MM.1S (cell line): ENCODE measurements at regions not wholly inside any gene's neighbourhood (a gene's known extent, or its start where the extent isn't known, plus 50 kb on each side); places are given as distances from the start of the nearest gene placed in this dataset.

ENCODE experiments used
- DNase-seq: peaks from one replicate; pipeline ENCODE4 v3.0.0-alpha.2; 2015
- H2AFZ ChIP-seq: fragments of 300-600 bp; sonication (generic); 2 replicates; pipeline ENCODE4 v1.6.0; 2016; ENCODE audit warnings: antibody characterized with exemption, low read length
- H3F3A ChIP-seq: fragments of 300-600 bp; sonication (generic); 2 replicates; pipeline ENCODE4 v1.6.1; 2016; ENCODE audit warnings: mild to moderate bottlenecking, antibody characterized with exemption, low read length, moderate library complexity, mixed read lengths; ENCODE audit not compliant: insufficient read depth
- H3K27ac ChIP-seq: fragments of 300-600 bp; sonication (generic); 2 replicates; pipeline ENCODE4 v1.5.1; 2016; ENCODE audit warnings: mild to moderate bottlenecking, low read length
- H3K27me3 ChIP-seq: fragments of 300-600 bp; sonication (generic); replicated peaks from 2 replicates; pipeline ENCODE4 v1.6.0; 2016; ENCODE audit warnings: low read length; ENCODE audit not compliant: insufficient read depth
- H3K36me3 ChIP-seq: fragments of 300-600 bp; sonication (generic); replicated peaks from 2 replicates; pipeline ENCODE4 v1.6.1; 2016; ENCODE audit warnings: mild to moderate bottlenecking, low read length, mixed read lengths; ENCODE audit not compliant: insufficient read depth
- H3K4me1 ChIP-seq: fragments of 300-600 bp; sonication (generic); 2 replicates; pipeline ENCODE4 v1.6.1; 2016; ENCODE audit warnings: low read length, mixed read lengths
- H3K4me2 ChIP-seq: fragments of 300-600 bp; sonication (generic); 2 replicates; pipeline ENCODE4 v1.6.0; 2016; ENCODE audit warnings: low read depth, low read length
- H3K4me3 ChIP-seq: fragments of 300-600 bp; sonication (generic); 2 replicates; pipeline ENCODE4 v1.5.1; 2016; ENCODE audit warnings: low read length, mixed read lengths
- H3K79me2 ChIP-seq: fragments of 300-600 bp; sonication (generic); 2 replicates; pipeline ENCODE4 v1.6.1; 2016; ENCODE audit warnings: mixed run types, low read length, mixed read lengths
- H3K9ac ChIP-seq: fragments of 300-600 bp; sonication (generic); 2 replicates; pipeline ENCODE4 v1.6.1; 2016; ENCODE audit warnings: low read length, mixed read lengths
- H3K9me2 ChIP-seq: fragments of 300-600 bp; sonication (generic); replicated peaks from 2 replicates; pipeline ENCODE4 v1.6.1; 2016; ENCODE audit warnings: mild to moderate bottlenecking, low read length, mixed read lengths; ENCODE audit not compliant: insufficient read depth
- H3K9me3 ChIP-seq: fragments of 300-600 bp; sonication (generic); replicated peaks from 2 replicates; pipeline ENCODE4 v1.6.1; 2016; ENCODE audit warnings: mild to moderate bottlenecking, low read length, mixed read lengths; ENCODE audit not compliant: insufficient read depth
- H4K20me1 ChIP-seq: fragments of 300-600 bp; sonication (generic); 2 replicates; pipeline ENCODE4 v1.6.1; 2016; ENCODE audit warnings: mild to moderate bottlenecking, low read length, moderate library complexity, mixed read lengths; ENCODE audit not compliant: insufficient read depth
- EZH2 ChIP-seq: fragments of 300-600 bp; sonication (generic); optimal IDR thresholded peaks from 2 replicates; pipeline ENCODE3; 2017; ENCODE audit warnings: low read depth, mild to moderate bottlenecking, antibody characterized with exemption, low read length, mixed read lengths
- EZH2phosphoT487 ChIP-seq: fragments of 300-600 bp; sonication (generic); IDR thresholded peaks from 2 replicates; pipeline ENCODE4 v1.6.1; 2018; ENCODE audit warnings: antibody characterized with exemption, low read length
- TF ChIP-seq, protein P1 (sequence below): fragments of 300-600 bp; sonication (generic); IDR thresholded peaks from 2 replicates; pipeline ENCODE4 v1.5.1; 2016; ENCODE audit warnings: antibody characterized with exemption, low read length, mixed read lengths

GRCh38 chr15:27645672-27646071, 453.4 kb downstream of the OCA2 start:
- H3K4me2 ChIP-seq: no peak overlapping the region
- no peaks in the 10 kb centered on the region for H3F3A ChIP-seq
- no peaks in the 10 kb centered on the region for H3K27me3 ChIP-seq
- no peak overlapping the region for H3K27ac ChIP-seq
- H3K4me1 ChIP-seq: no peaks in the 10 kb centered on the region
- H4K20me1 ChIP-seq: no peaks in the 10 kb centered on the region
- no peak overlapping the region for H3K4me3 ChIP-seq
- TF ChIP-seq, protein P1, sequence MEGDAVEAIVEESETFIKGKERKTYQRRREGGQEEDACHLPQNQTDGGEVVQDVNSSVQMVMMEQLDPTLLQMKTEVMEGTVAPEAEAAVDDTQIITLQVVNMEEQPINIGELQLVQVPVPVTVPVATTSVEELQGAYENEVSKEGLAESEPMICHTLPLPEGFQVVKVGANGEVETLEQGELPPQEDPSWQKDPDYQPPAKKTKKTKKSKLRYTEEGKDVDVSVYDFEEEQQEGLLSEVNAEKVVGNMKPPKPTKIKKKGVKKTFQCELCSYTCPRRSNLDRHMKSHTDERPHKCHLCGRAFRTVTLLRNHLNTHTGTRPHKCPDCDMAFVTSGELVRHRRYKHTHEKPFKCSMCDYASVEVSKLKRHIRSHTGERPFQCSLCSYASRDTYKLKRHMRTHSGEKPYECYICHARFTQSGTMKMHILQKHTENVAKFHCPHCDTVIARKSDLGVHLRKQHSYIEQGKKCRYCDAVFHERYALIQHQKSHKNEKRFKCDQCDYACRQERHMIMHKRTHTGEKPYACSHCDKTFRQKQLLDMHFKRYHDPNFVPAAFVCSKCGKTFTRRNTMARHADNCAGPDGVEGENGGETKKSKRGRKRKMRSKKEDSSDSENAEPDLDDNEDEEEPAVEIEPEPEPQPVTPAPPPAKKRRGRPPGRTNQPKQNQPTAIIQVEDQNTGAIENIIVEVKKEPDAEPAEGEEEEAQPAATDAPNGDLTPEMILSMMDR: no peak
- TF ChIP-seq EZH2phosphoT487 (no peak), EZH2 (no peak)
- no peaks in the 10 kb centered on the region for H3K9me2 ChIP-seq
- no peak for DNase-seq
- H3K36me3 ChIP-seq: no peaks in the 10 kb centered on the region
- no peak overlapping the region for H2AFZ ChIP-seq
- H3K79me2 ChIP-seq: no peaks in the 10 kb centered on the region
- H3K9me3 ChIP-seq: no peaks in the 10 kb centered on the region
- H3K9ac ChIP-seq: no peak overlapping the region

- Histone ChIP-seq H2AFZ (no peak overlapping the region), H3K4me1 (no peaks in the 10 kb centered on the region), H3K36me3 (no peaks in the 10 kb centered on the region), H3K4me2 (no peak overlapping the region), H4K20me1 (no peaks in the 10 kb centered on the region), H3K9ac (no peak overlapping the region), H3K4me3 (no peak overlapping the region), H3K27ac (no peak overlapping the region), H3K9me3 (no peaks in the 10 kb centered on the region), H3K27me3 (no peaks in the 10 kb centered on the region), H3K9me2 (no peaks in the 10 kb centered on the region), H3K79me2 (no peaks in the 10 kb centered on the region), H3F3A (no peaks in the 10 kb centered on the region)
- no peak for TF ChIP-seq EZH2
- TF ChIP-seq EZH2phosphoT487: no peak
- TF ChIP-seq, protein P1: no peak
- DNase-seq: no peak
Observed at GRCh38 chr15:27642981-27643380, 456.1 kb downstream of the OCA2 start.

DNA sequence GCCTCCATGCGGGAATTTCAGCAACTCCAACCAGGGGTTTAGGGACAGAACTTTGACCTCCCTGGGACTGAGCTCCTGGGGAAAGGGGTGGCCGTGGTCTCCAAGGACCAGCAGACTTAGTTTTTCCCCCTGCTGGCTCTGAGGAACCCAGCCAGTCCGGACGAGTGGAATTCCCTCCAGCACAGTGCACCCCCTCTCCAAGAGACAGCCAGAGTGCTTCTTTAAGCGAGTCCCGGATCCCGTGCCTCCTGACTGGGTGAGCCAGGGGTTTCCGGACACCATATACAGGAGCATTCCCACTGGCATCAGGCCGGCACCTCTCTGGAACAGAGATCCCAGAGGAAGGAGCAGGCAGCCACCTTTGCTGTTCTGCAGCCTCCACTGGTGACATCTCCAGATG, 459.5 kb downstream of the OCA2 start:
- Histone ChIP-seq H2AFZ (no peak overlapping the region), H3K4me3 (no peak overlapping the region), H3K9me2 (no peaks in the 10 kb centered on the region), H3F3A (no peaks in the 10 kb centered on the region), H3K79me2 (no peaks in the 10 kb centered on the region), H3K36me3 (no peaks in the 10 kb centered on the region), H3K9me3 (no peaks in the 10 kb centered on the region), H3K4me2 (no peak overlapping the region), H3K27ac (no peak overlapping the region), H3K27me3 (no peaks in the 10 kb centered on the region), H3K9ac (no peak overlapping the region), H4K20me1 (no peaks in the 10 kb centered on the region), H3K4me1 (no peaks in the 10 kb centered on the region)
- TF ChIP-seq, protein P1: no peak
- TF ChIP-seq EZH2: no peak
- TF ChIP-seq EZH2phosphoT487: no peak
- DNase-seq: no peak
